ENCODE measurements at regions not wholly inside any gene's neighbourhood (a gene's known extent, or its start where the extent isn't known, plus 50 kb on each side); places are given as distances from the start of the nearest gene placed in this dataset.

GRCh38 chr2:142722569-142722968 lies 154.9 kb upstream of the KYNU start:
- H3K4me3 ChIP-seq = no peak overlapping the region
- no peak for DNase-seq
- H3K9me3 ChIP-seq = peaks cover 0 to 2% (median 0%) of the 10 kb centered on the region in 8 donors
- no peak for TF ChIP-seq POLR2A (IDR thresholded peaks at IDR 0.05)
- no peak for TF ChIP-seq POLR2AphosphoS5 (IDR thresholded peaks at IDR 0.05)
- no peak for TF ChIP-seq CTCF (IDR thresholded peaks at IDR 0.05 in 8 of 11, conservative IDR thresholded peaks at IDR 0.05 in 3 of 11)
- H3K27ac ChIP-seq = no peak overlapping the region
- no peaks in the 10 kb centered on the region for H3K4me1 ChIP-seq
- no peaks in the 10 kb centered on the region for H3K27me3 ChIP-seq (replicated peaks in 1 of 7)
- intact Hi-C loops (cut with DNase I; ENCODE audit: low total_unique reads) = no loop called here
- H3K36me3 ChIP-seq = no peaks in the 10 kb centered on the region

DNA sequence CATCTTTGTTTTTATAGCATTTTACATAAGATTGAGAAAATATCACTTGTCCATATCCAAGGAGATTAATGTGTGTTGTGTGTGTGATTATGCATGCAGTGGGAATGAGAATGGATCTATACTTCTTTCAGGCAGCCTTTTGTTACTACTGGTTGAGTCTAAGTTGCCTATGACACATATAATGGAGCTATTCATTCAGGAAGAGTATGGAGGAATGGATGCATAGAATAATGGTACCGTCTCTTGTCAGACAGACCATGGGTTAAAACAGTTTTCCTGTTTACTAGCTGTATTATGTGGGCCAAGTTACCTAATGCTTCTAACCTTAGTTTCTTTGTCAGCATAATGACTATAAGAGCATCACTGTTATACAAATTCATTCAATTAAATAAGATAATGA lies 155.4 kb upstream of the KYNU start:
- Histone ChIP-seq H3K27ac (no peak overlapping the region), H3K36me3 (no peaks in the 10 kb centered on the region), H3K27me3 (replicated peaks in 1 of 7) (no peaks in the 10 kb centered on the region), H3K9me3 (no peaks in the 10 kb centered on the region), H3K4me1 (no peaks in the 10 kb centered on the region), H3K4me3 (no peak overlapping the region)
- TF ChIP-seq POLR2A (IDR thresholded peaks at IDR 0.05) = no peak
- no peak for TF ChIP-seq CTCF (IDR thresholded peaks at IDR 0.05 in 8 of 11, conservative IDR thresholded peaks at IDR 0.05 in 3 of 11)
- TF ChIP-seq POLR2AphosphoS5 (IDR thresholded peaks at IDR 0.05) = no peak
- no peak for DNase-seq
- intact Hi-C loops (cut with DNase I; ENCODE audit: low total_unique reads) = no loop called here
- 90 to 98% (median 96%) methylated on average over 1 of the region's 1 CpG for WGBS, 5 donors

GRCh38 chr2:142721015-142721414 lies 156.4 kb upstream of the KYNU start:
- H3K4me1 ChIP-seq = no peaks in the 10 kb centered on the region
- intact Hi-C loops (cut with DNase I; ENCODE audit: low total_unique reads) = no loop called here
- no peaks in the 10 kb centered on the region for H3K27me3 ChIP-seq (replicated peaks in 1 of 7)
- no peak for DNase-seq
- 88 to 92% (median 90%) methylated on average over 2 of the region's 2 CpGs for WGBS, 5 donors
- no peak for TF ChIP-seq POLR2AphosphoS5 (IDR thresholded peaks at IDR 0.05)
- TF ChIP-seq CTCF (IDR thresholded peaks at IDR 0.05 in 8 of 11, conservative IDR thresholded peaks at IDR 0.05 in 3 of 11) = no peak
- TF ChIP-seq POLR2A (IDR thresholded peaks at IDR 0.05) = no peak
- H3K4me3 ChIP-seq = no peak overlapping the region
- no peaks in the 10 kb centered on the region for H3K36me3 ChIP-seq
- no peaks in the 10 kb centered on the region for H3K9me3 ChIP-seq
- H3K27ac ChIP-seq = no peak overlapping the region

- no peak for TF ChIP-seq POLR2AphosphoS5 (IDR thresholded peaks at IDR 0.05)
- no peak for TF ChIP-seq CTCF (IDR thresholded peaks at IDR 0.05 in 8 of 11, conservative IDR thresholded peaks at IDR 0.05 in 3 of 11)
- no peak for TF ChIP-seq POLR2A (IDR thresholded peaks at IDR 0.05)
- no peaks in the 10 kb centered on the region for H3K27me3 ChIP-seq (replicated peaks in 1 of 7)
- no peaks in the 10 kb centered on the region for H3K4me1 ChIP-seq
- H3K4me3 ChIP-seq = no peak overlapping the region
- H3K36me3 ChIP-seq = no peaks in the 10 kb centered on the region
- H3K9me3 ChIP-seq = peaks cover 0 to under 1% (median 0%) of the 10 kb centered on the region in 8 donors
- intact Hi-C loops (cut with DNase I; ENCODE audit: low total_unique reads) = no loop called here
- no peak for DNase-seq
- H3K27ac ChIP-seq = no peak overlapping the region
- 83 to 88% (median 85%) methylated on average over 7 of the region's 7 CpGs for WGBS, 5 donors
Observed at GRCh38 chr2:142718576-142719155, 158.8 kb upstream of the KYNU start.
